Stomach (tissue), 4 donors: ENCODE measurements at regions not wholly inside any gene's neighbourhood (a gene's known extent, or its start where the extent isn't known, plus 50 kb on each side); places are given as distances from the start of the nearest gene placed in this dataset.

Source experiments
- EP300 ChIP-seq: sonication (generic); formaldehyde crosslinking; IDR thresholded peaks from one replicate; pipeline ENCODE4 v1.6.1; 2017; ENCODE audit warnings: antibody characterized with exemption
- POLR2A ChIP-seq, 4 donors: fragments of 450-650 bp; IDR thresholded peaks; one replicate each; pipeline ENCODE4 v1.6.1; 2016; ENCODE audit warnings: antibody characterized with exemption in 4 of 4, control low read depth in 2 of 4, mild to moderate bottlenecking in 1 of 4, moderate library complexity in 1 of 4
- POLR2AphosphoS5 ChIP-seq, 3 donors: sonication (generic); formaldehyde crosslinking; IDR thresholded peaks; one replicate each; pipeline ENCODE4 v1.6.1; 2016; ENCODE audit warnings: antibody characterized with exemption in 3 of 3
- TF ChIP-seq, protein P1 (sequence below), 7 experiments: fragments of 450-650 bp in 4 of 7; fragments of 200-600 bp in 3 of 7; sonication (generic) in 3 of 7; IDR thresholded peaks; one replicate each; pipeline ENCODE4 v1.5.1; 2016 to 2019; ENCODE audit warnings: antibody characterized with exemption in 7 of 7, control low read depth in 2 of 7, mild to moderate bottlenecking in 1 of 7

DNA sequence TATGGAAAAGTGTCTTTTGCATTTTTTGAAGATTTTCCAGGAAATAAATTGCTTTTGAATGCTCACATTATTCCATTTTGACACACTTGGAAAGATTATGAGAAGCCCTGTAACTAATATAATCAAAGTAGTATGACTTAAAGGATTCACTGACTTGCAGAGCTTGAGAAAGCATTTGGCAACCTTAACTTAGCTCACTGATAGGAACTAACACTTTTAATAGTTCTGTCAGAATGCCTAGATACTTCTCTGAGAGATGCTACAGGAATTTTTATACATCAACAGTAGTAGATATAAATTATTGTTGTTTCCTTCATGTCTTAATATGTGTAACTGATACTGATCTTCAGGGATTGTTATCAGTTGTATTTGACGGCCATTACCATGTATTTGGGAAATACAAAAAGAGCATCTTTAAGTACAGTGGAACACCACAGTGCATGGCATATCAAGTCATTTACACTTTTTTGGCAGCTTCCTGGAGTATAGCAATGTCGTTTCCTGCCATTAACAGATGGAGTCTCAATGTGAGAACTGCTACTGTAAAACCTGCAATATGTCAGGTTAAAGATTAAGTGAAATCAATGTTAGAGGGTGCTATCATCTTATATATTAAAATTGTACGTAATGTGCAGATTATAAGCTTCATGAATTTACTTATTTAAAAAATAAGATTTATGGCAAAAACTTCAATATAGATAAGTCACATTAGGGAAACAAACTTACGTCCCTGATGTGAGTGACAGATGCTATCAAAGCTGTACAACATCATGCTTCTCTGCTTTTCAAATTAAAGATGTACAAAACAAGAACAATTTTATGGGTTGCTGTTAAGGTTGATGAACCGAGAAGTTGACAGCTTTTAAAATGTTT lies 1159.8 kb upstream of the MIR17HG start:
- TF ChIP-seq, protein P1, sequence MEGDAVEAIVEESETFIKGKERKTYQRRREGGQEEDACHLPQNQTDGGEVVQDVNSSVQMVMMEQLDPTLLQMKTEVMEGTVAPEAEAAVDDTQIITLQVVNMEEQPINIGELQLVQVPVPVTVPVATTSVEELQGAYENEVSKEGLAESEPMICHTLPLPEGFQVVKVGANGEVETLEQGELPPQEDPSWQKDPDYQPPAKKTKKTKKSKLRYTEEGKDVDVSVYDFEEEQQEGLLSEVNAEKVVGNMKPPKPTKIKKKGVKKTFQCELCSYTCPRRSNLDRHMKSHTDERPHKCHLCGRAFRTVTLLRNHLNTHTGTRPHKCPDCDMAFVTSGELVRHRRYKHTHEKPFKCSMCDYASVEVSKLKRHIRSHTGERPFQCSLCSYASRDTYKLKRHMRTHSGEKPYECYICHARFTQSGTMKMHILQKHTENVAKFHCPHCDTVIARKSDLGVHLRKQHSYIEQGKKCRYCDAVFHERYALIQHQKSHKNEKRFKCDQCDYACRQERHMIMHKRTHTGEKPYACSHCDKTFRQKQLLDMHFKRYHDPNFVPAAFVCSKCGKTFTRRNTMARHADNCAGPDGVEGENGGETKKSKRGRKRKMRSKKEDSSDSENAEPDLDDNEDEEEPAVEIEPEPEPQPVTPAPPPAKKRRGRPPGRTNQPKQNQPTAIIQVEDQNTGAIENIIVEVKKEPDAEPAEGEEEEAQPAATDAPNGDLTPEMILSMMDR (IDR thresholded peaks at IDR 0.05), result no peak
- no peak for TF ChIP-seq POLR2AphosphoS5 (IDR thresholded peaks at IDR 0.05)
- no peak for TF ChIP-seq POLR2A (IDR thresholded peaks at IDR 0.05)
- TF ChIP-seq EP300, result no peak
